Activated T-helper 17 cell treated with anti-CD3 and anti-CD28 coated beads, Interleukin-2, amount 50 U/mL, for 72 hours (primary cell): ENCODE measurements at regions not wholly inside any gene's neighbourhood (a gene's known extent, or its start where the extent isn't known, plus 50 kb on each side); places are given as distances from the start of the nearest gene placed in this dataset.

ENCODE experiments used
- ATAC-seq: fragments of 150-1000 bp; cut with Tn5 transposase; replicated peaks from 2 replicates; pipeline ENCODE4 v1.10.0; 2021; ENCODE audit warnings: mild to moderate bottlenecking, moderate library complexity
- H3K27ac Mint-ChIP-seq: one replicate; pipeline ENCODE4 v1.8.0; 2022; ENCODE audit warnings: mixed read lengths
- H3K27me3 Mint-ChIP-seq: one replicate; pipeline ENCODE4 v1.8.0; 2022; ENCODE audit warnings: mixed read lengths
- H3K36me3 Mint-ChIP-seq: one replicate; pipeline ENCODE4 v1.8.0; 2022; ENCODE audit warnings: low read depth, mild to moderate bottlenecking, mixed read lengths
- H3K4me1 Mint-ChIP-seq: one replicate; pipeline ENCODE4 v1.8.0; 2022; ENCODE audit warnings: mixed read lengths
- H3K4me3 Mint-ChIP-seq: one replicate; pipeline ENCODE4 v1.8.0; 2022; ENCODE audit warnings: mild to moderate bottlenecking, mixed read lengths
- H3K9me3 Mint-ChIP-seq: one replicate; pipeline ENCODE4 v1.8.0; 2022; ENCODE audit warnings: mixed read lengths

DNA sequence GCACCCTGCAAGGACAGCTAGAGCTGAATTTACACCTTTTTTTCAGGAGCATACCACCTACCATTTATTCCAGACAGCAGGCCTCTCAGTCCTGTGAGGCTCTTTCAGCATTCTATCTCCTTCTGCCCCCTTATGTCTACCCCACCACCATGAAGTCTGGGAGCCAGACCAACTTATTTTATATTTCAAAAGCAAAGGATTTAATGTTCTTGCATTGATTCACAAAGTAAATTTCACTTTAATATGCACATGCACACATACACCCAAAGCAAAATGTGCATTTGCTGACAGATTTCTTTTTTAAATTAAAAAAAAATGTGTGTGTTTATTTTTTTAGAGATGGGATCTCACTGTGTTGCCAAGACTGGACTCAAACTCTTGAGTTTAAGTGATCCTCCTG, 264.2 kb upstream of the LRRC3B start:
- Mint-ChIP-seq H3K4me1 (no peaks in the 10 kb centered on the region), H3K4me3 (no peak overlapping the region), H3K9me3 (peaks cover 5% of the 10 kb centered on the region), H3K27me3 (no peaks in the 10 kb centered on the region), H3K36me3 (no peaks in the 10 kb centered on the region), H3K27ac (no peak overlapping the region)
- ATAC-seq: no peak

DNA sequence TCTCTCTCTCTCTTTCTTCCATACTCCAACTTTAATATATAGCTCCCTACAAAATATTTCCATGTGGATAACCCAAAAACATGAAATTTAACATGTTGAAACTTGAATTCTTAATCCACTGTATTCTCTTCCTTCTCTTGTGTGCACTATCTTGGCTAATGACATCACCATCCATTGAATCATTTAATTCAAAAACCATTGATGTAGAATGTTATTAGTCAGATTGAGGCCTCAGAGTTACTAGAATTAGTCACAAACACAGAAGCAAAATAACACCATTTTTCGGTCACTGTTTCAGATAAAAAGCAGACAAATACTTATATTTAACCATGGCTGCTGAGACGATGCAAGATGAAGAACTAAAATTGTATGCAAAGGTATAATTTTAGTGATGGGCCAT, 256.9 kb upstream of the LRRC3B start:
- H3K27ac Mint-ChIP-seq: no peak overlapping the region
- H3K4me3 Mint-ChIP-seq: no peak overlapping the region
- H3K36me3 Mint-ChIP-seq: no peaks in the 10 kb centered on the region
- ATAC-seq: no peak
- peaks cover 12% of the 10 kb centered on the region for H3K9me3 Mint-ChIP-seq
- H3K4me1 Mint-ChIP-seq: no peaks in the 10 kb centered on the region
- no peaks in the 10 kb centered on the region for H3K27me3 Mint-ChIP-seq

DNA sequence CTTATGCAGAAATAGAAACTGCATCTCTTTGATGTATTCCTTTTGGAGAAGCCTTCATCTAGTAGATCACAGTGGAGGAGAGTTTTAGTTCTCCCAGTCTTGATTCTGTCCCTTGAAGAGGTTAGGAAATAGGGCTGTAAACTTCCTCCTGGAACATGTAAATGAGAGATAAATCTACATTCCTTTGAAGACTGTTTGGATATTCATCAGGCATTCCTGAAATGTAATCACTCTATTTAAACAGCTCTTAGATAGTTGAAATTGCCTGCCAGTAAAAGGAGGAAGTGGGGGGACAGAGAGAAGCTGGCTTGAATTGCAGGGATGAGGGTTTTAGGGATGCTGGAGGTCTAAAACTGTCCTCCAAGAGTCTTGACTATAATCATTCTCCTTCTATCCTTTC, 254.3 kb upstream of the LRRC3B start:
- Mint-ChIP-seq H3K27me3 (no peaks in the 10 kb centered on the region), H3K27ac (no peak overlapping the region), H3K4me1 (no peaks in the 10 kb centered on the region), H3K4me3 (no peak overlapping the region), H3K9me3 (peaks cover 12% of the 10 kb centered on the region), H3K36me3 (no peaks in the 10 kb centered on the region)
- no peak for ATAC-seq

DNA sequence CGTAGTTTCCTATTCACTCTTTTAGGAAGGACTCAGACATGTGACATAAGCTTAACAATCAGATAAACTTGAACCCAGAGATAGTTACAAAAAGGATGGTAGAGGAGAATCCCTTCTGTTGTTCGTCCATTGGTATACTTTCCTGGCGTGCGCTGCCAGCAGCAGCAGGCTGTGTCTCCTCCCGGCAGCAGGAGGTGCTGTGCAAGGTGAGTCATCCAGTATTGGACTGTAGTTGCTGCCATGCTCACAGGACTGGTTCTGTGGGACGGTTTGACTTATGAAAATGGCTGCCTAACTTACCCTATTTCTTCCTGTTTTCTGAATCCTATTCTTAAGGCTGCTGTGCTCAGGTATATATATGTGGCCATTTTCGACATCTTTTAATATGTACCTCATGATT, 253.4 kb upstream of the LRRC3B start:
- no peaks in the 10 kb centered on the region for H3K27me3 Mint-ChIP-seq
- no peaks in the 10 kb centered on the region for H3K4me1 Mint-ChIP-seq
- H3K4me3 Mint-ChIP-seq: no peak overlapping the region
- no peak overlapping the region for H3K27ac Mint-ChIP-seq
- no peaks in the 10 kb centered on the region for H3K36me3 Mint-ChIP-seq
- no peak for ATAC-seq
- H3K9me3 Mint-ChIP-seq: peaks cover 9% of the 10 kb centered on the region

DNA sequence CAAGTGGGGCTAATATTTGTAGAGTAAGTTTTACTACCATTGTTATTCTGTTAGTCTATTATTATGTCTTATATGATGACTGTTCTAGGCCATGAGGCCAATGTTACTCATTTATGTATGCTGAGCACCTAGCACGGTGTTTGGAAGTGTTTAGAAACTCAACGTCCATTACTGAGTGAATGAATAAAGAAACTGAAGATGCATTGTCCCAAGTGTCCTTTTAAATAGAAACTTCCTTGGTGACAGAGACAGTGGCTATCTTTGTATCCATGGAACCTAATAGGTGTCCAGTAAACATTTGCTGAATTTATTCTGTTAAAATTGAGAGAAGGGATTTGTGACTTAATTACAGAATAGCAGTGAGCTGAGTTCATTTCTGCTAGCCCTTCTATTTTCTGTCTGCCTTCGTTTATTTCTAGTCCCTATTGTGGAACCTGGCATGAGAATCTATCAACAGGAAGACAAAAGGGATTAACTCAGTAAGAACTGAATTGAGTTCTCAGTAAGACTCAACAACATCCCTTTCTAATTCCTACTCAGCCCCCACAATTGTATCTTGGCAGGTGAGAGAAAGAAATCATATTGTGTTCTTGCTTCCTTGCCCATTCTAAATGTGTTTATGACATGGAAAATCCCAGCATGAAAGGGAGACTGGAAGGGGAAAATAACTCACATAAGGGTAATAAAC, 246.6 kb upstream of the LRRC3B start:
- Mint-ChIP-seq H3K36me3 (no peaks in the 10 kb centered on the region), H3K27me3 (no peaks in the 10 kb centered on the region), H3K4me3 (no peak overlapping the region), H3K9me3 (peaks cover 7% of the 10 kb centered on the region), H3K4me1 (no peaks in the 10 kb centered on the region), H3K27ac (no peak overlapping the region)
- no peak for ATAC-seq

GRCh38 chr3:26381411-26381810, 241.2 kb upstream of the LRRC3B start:
- no peaks in the 10 kb centered on the region for H3K36me3 Mint-ChIP-seq
- H3K27me3 Mint-ChIP-seq: no peaks in the 10 kb centered on the region
- peaks cover 7% of the 10 kb centered on the region for H3K9me3 Mint-ChIP-seq
- no peaks in the 10 kb centered on the region for H3K4me1 Mint-ChIP-seq
- no peak overlapping the region for H3K27ac Mint-ChIP-seq
- ATAC-seq: no peak
- H3K4me3 Mint-ChIP-seq: no peak overlapping the region

DNA sequence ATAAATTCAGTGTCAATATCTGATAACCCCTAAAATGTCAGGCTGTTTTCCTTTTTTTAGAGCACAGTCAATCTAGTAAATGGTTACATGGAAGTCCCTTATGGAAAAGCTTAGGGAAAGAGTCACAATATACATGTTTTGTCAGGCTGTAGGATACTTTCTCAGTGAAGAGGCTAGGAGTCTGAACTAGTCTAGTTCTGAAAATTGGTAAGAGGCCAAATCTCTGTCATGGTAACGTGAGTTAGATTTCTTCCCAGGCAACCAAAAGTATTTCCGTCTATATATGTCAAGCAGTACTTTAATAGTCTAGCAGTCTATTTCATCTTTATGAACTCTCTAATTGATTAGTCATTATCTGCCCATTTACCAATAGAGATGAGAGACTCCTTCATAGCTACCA, 215.9 kb upstream of the LRRC3B start:
- Mint-ChIP-seq H3K27ac (no peak overlapping the region), H3K36me3 (no peaks in the 10 kb centered on the region), H3K9me3 (peaks cover 8% of the 10 kb centered on the region), H3K4me3 (no peak overlapping the region), H3K4me1 (no peaks in the 10 kb centered on the region), H3K27me3 (peaks cover 6% of the 10 kb centered on the region)
- ATAC-seq: no peak

- Mint-ChIP-seq H3K9me3 (peaks cover 16% of the 10 kb centered on the region), H3K36me3 (no peaks in the 10 kb centered on the region), H3K27me3 (no peaks in the 10 kb centered on the region), H3K27ac (no peak overlapping the region), H3K4me3 (no peak overlapping the region), H3K4me1 (no peaks in the 10 kb centered on the region)
- ATAC-seq: no peak
Observed at GRCh38 chr3:26418553-26418952, 204.0 kb upstream of the LRRC3B start.

- Mint-ChIP-seq H3K4me1 (no peaks in the 10 kb centered on the region), H3K4me3 (no peak overlapping the region), H3K27ac (no peak overlapping the region), H3K36me3 (no peaks in the 10 kb centered on the region), H3K27me3 (peaks cover 3% of the 10 kb centered on the region), H3K9me3 (peaks cover 7% of the 10 kb centered on the region)
- ATAC-seq: no peak
Observed at GRCh38 chr3:26422415-26422814, 200.2 kb upstream of the LRRC3B start.

GRCh38 chr3:26425076-26425475, 197.5 kb upstream of the LRRC3B start:
- no peak for ATAC-seq
- peaks cover 7% of the 10 kb centered on the region for H3K9me3 Mint-ChIP-seq
- peaks cover 3% of the 10 kb centered on the region for H3K27me3 Mint-ChIP-seq
- no peak overlapping the region for H3K27ac Mint-ChIP-seq
- no peak overlapping the region for H3K4me3 Mint-ChIP-seq
- H3K4me1 Mint-ChIP-seq: no peaks in the 10 kb centered on the region
- no peaks in the 10 kb centered on the region for H3K36me3 Mint-ChIP-seq

- Mint-ChIP-seq H3K9me3 (peaks cover 5% of the 10 kb centered on the region), H3K36me3 (no peaks in the 10 kb centered on the region), H3K4me3 (no peak overlapping the region), H3K27ac (no peak overlapping the region), H3K27me3 (peaks cover 3% of the 10 kb centered on the region), H3K4me1 (no peaks in the 10 kb centered on the region)
- no peak for ATAC-seq
Observed at GRCh38 chr3:26428992-26429391, 193.6 kb upstream of the LRRC3B start.

GRCh38 chr3:26437678-26438077, 184.9 kb upstream of the LRRC3B start:
- Mint-ChIP-seq H3K4me3 (no peak overlapping the region), H3K36me3 (no peaks in the 10 kb centered on the region), H3K27me3 (no peaks in the 10 kb centered on the region), H3K27ac (no peak overlapping the region), H3K9me3 (peaks cover 8% of the 10 kb centered on the region), H3K4me1 (no peaks in the 10 kb centered on the region)
- ATAC-seq: no peak

DNA sequence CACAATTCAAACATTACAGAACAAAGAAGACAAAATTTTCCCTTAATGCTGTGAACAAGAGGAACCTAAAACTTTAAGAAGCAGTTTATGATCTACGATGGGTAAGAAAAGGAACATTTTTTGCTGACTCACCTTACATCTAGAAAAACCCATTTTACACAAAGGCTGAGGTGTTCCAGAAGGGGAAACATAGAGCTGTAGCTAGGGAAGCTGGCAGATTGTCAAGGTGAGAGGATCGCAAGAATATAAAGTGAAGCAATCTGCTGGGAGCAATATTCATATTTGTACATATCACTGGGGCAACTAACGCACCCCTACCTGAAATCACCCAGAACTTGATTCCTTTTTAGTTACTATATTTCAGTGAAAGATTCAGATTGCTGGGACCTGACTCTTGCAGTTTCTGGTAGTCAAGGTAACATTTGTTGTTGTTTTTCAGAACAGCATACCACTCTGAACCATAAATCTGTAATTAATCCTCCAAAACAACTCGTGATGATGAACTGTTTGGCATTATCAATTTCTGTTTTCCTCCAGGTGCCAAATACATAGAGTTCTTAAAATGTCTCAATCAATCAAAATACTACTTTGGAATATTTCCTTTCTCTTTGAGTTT, 184.1 kb upstream of the LRRC3B start:
- H3K9me3 Mint-ChIP-seq: peaks cover 8% of the 10 kb centered on the region

DNA sequence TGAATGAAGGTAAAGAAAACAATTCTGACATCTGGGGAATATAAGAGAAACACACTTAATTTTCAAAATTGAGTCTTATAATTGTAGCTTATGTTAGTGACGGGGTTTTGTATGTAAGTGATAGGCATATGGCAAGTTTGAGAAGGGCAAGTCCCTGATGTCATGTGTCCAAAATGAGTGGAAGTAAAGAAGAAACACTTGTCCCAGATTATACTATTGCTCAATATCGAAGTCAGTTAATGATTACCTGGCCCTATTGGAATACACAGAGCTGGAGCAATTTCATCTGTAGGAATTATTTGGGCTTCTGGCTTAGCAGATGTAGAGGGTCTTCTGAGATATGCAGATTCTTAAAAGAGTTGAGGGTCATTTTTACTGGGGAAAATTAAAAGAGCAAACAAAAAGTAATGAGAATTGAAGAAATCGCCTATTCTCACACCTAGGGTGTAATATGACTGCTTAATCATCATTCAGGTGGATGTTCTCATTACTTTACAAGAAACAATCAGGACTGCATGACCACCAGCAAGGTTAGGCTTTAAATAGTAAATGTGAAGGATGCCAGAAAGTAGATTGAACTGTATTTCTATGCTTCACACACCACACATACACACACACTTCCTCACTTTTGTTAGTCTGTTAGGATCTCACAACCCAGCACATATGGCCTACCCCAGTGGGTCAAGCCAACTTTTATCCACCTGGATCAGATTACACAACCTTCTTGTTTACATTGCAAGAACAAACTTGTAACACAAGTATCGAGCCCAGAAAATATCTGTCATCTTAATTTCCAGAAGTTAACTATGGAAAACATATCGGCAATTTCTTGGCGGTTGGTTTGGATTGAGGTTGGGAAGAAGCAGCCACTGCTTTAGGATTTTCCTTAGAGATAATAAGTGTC, 183.3 kb upstream of the LRRC3B start:
- H3K4me1 Mint-ChIP-seq: no peaks in the 10 kb centered on the region
- H3K27me3 Mint-ChIP-seq: no peaks in the 10 kb centered on the region
- H3K9me3 Mint-ChIP-seq: peaks cover 5% of the 10 kb centered on the region
- no peak overlapping the region for H3K27ac Mint-ChIP-seq
- no peak overlapping the region for H3K4me3 Mint-ChIP-seq
- no peak for ATAC-seq
- H3K36me3 Mint-ChIP-seq: no peaks in the 10 kb centered on the region

More for the DNA sequence above, 184.1 kb upstream of the LRRC3B start:
- Mint-ChIP-seq H3K27me3 (no peaks in the 10 kb centered on the region), H3K36me3 (no peaks in the 10 kb centered on the region), H3K4me1 (no peaks in the 10 kb centered on the region), H3K4me3 (no peak overlapping the region), H3K27ac (no peak overlapping the region)
- no peak for ATAC-seq

DNA sequence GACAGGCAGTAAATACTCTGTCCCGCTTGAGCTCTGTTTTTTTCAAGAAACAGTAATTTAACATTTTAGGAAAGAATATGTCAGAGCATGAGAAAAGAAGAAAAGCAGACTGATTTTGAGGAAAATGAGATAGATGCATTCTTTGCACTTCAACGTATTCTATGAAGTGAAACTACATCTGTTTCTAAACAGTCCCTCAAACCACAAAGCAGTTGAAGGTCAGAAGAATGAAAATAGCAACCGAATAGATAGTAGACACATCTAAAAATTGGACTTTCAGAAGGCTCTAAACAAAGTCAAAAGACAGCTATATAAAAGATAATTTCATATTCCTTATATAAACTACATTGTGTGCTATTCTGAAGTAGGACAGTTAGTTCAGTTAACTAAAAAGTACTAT, 172.6 kb upstream of the LRRC3B start:
- Mint-ChIP-seq H3K27me3 (no peaks in the 10 kb centered on the region), H3K9me3 (no peaks in the 10 kb centered on the region), H3K27ac (no peak overlapping the region), H3K36me3 (no peaks in the 10 kb centered on the region), H3K4me3 (no peak overlapping the region), H3K4me1 (no peaks in the 10 kb centered on the region)
- no peak for ATAC-seq
